PC-3 (cell line): ENCODE measurements at regions not wholly inside any gene's neighbourhood (a gene's known extent, or its start where the extent isn't known, plus 50 kb on each side); places are given as distances from the start of the nearest gene placed in this dataset.

ENCODE experiments used
- EZH2 ChIP-seq: fragments of 300-600 bp; sonication (generic); IDR thresholded peaks from one replicate; pipeline ENCODE4 v1.6.1; 2017; ENCODE audit warnings: antibody characterized with exemption, mild to moderate bottlenecking, low read length; ENCODE audit not compliant: unreplicated experiment
- EZH2phosphoT487 ChIP-seq: fragments of 300-600 bp; sonication (generic); IDR thresholded peaks from 2 replicates; pipeline ENCODE4 v1.6.1; 2018; ENCODE audit warnings: mild to moderate bottlenecking, antibody characterized with exemption, low read length, borderline replicate concordance
- TF ChIP-seq, protein P1 (sequence below): fragments of 300-600 bp; sonication (generic); conservative IDR thresholded peaks from 2 replicates; pipeline ENCODE4 v1.5.1; 2017; ENCODE audit warnings: antibody characterized with exemption, low read depth, mild to moderate bottlenecking, low read length

- TF ChIP-seq, protein P1, sequence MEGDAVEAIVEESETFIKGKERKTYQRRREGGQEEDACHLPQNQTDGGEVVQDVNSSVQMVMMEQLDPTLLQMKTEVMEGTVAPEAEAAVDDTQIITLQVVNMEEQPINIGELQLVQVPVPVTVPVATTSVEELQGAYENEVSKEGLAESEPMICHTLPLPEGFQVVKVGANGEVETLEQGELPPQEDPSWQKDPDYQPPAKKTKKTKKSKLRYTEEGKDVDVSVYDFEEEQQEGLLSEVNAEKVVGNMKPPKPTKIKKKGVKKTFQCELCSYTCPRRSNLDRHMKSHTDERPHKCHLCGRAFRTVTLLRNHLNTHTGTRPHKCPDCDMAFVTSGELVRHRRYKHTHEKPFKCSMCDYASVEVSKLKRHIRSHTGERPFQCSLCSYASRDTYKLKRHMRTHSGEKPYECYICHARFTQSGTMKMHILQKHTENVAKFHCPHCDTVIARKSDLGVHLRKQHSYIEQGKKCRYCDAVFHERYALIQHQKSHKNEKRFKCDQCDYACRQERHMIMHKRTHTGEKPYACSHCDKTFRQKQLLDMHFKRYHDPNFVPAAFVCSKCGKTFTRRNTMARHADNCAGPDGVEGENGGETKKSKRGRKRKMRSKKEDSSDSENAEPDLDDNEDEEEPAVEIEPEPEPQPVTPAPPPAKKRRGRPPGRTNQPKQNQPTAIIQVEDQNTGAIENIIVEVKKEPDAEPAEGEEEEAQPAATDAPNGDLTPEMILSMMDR: no peak
- TF ChIP-seq EZH2phosphoT487 (no peak), EZH2 (no peak)
These were observed 580.5 kb upstream of the MARCKS start for GRCh38 chr6:113276601-113277000.
